GM12864 (cell line): ENCODE measurements at regions not wholly inside any gene's neighbourhood (a gene's known extent, or its start where the extent isn't known, plus 50 kb on each side); places are given as distances from the start of the nearest gene placed in this dataset.
"Not testable (repeated sequence)": the region's sequence is repeated elsewhere in the genome, so short reads cannot be mapped to it uniquely, and the experiment has no call there.

Experiments
- DNase-seq: peaks from one replicate; pipeline ENCODE4 v3.0.0-alpha.2; 2011; ENCODE audit warnings: low read depth
- H3K4me3 ChIP-seq: 2 replicates; pipeline ENCODE4 v1.5.1; 2011; ENCODE audit warnings: mild to moderate bottlenecking, low read depth, low read length, control low read depth
- TF ChIP-seq, protein P1 (sequence below): IDR thresholded peaks from 2 replicates; pipeline ENCODE4 v1.5.1; 2011; ENCODE audit warnings: low read depth, mild to moderate bottlenecking, moderate library complexity, low read length, control low read depth, inconsistent platforms; ENCODE audit errors: missing control alignments

DNA sequence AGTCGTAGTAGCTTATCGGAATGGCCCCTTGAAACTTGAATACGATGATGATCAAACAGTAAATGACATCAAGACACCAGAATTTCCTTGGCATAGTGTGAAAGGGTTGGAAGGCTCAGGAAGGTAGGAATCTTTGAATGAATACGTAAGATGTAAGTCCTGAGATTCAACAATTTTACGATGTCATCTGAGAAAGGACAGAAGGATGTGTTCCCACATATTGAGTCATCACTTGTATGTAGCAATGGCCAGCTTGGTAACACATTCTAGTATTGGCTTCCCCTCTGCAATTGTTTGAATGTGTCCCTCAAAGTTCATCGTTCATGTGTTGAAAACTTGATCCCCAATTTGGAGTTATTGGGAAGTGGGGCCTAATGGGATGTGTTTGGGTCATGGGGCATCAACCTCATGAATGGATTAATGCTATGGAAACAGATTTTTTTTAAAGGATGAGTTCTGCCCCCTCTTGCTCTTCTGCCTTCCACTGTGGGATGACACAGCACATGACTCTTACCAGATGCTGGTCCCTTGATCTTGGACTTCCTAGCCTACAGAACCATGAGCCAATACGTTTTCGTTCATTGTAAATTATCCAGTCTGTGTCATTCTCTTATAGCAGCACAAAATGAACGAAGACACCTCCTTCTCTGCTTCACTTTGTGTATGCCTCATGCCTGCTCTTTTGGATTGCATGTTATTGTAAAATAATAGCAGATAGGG lies 284.6 kb downstream of the BCAT1 start:
- no peak for DNase-seq
- H3K4me3 ChIP-seq: no peak overlapping the region
- TF ChIP-seq, protein P1, sequence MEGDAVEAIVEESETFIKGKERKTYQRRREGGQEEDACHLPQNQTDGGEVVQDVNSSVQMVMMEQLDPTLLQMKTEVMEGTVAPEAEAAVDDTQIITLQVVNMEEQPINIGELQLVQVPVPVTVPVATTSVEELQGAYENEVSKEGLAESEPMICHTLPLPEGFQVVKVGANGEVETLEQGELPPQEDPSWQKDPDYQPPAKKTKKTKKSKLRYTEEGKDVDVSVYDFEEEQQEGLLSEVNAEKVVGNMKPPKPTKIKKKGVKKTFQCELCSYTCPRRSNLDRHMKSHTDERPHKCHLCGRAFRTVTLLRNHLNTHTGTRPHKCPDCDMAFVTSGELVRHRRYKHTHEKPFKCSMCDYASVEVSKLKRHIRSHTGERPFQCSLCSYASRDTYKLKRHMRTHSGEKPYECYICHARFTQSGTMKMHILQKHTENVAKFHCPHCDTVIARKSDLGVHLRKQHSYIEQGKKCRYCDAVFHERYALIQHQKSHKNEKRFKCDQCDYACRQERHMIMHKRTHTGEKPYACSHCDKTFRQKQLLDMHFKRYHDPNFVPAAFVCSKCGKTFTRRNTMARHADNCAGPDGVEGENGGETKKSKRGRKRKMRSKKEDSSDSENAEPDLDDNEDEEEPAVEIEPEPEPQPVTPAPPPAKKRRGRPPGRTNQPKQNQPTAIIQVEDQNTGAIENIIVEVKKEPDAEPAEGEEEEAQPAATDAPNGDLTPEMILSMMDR: no peak

DNA sequence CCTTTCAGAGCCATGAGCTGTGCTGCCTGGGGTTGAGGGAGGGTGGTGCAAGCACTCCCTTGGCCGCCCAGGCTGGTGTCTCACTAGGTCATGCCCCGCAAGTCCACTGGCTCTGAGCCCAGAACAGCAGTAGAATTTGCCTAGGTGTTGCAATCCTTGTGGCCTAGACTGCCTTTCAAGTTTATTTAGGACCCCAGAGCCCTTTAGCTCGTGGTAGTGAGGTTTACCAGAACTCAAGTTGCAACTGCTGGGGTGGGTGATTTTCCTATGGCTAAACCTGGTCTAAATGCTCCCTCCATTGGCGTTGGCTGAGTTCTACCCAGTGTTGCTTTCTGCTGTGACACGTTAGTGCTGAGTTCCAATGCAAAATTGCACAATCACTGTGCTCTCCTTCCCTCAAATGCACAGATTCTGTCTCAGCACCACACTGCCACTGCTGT lies 287.2 kb downstream of the BCAT1 start:
- TF ChIP-seq, protein P1: no peak
- no peak for DNase-seq
- no peak overlapping the region for H3K4me3 ChIP-seq

DNA sequence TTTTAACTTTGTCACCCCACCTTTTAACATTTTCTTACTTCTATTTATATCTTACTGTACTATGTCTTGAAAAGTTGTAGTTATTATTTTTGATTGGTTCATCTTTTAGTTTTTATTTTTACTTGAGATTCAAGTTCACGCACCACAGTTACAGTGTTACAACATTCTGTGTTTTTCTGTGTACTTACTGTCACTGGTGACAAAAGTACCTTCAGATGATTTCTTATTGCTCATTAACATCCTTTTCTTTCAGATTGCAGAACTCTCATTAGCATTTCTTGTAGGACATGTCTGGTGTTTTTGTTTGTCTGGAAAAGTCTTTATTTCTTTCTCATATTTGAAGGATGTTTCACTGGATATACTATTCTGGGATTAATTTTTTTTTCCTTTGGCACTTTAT lies 289.9 kb downstream of the BCAT1 start:
- TF ChIP-seq, protein P1: no peak
- DNase-seq: no peak
- H3K4me3 ChIP-seq: no peak overlapping the region

DNA sequence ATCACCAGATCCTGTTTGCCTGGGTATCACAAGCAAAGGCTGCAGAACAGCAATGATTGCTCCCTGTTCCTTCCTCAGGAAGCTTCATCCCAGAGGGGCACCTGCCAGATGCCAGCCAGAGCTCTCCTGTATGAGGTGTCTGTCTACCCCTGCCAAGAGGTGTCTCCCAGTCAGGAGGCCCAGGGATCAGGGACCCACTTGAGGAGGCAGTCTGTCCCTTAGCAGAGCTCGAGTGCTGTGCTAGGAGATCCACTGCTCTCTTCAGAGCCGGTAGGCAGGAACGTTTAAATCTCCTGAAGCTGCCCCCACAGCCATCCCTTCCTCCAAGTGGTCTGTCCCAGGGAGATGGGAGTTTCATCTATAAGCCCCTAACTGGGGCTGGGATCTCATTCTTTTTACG lies 294.6 kb downstream of the BCAT1 start:
- H3K4me3 ChIP-seq, DNase-seq: not testable (repeated sequence)

DNA sequence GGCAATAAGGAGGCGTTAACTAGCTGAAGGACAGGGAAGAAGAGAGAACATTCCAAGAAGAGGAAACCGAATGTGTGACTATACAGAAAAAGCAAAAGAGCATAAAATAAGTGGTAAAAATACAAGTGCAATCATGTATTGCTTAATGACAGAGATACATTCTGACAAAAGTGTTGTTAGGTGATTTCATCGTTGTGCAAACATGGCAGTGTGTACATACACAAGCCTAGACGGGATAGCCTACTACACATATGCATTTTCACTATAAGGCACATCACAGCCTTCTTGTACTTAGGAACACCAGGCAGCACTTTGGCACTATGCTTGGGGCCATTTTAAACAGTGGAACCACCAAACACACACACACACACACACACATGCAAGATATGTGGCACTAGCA lies 299.3 kb downstream of the BCAT1 start:
- DNase-seq: no peak
- H3K4me3 ChIP-seq: no peak overlapping the region
- TF ChIP-seq, protein P1: no peak

DNA sequence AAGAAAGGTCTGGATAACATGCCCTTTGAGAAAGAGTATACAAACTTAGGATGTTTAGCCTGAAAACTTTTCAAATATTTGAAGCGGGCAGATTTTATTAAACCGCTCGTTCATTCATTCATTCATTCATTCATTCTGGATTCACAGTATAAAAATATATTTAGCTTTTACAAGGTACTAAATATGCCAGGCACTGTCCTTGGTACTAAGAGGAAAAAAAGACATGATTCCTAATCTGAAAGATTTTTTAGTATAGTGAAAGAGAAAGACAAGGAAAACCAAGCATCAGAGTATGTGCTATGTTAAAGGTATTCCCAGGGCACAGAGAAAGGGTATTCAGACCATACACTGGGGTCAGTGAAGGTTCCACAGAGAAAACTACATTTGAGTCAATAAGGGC lies 299.7 kb downstream of the BCAT1 start:
- H3K4me3 ChIP-seq: no peak overlapping the region
- TF ChIP-seq, protein P1: no peak
- DNase-seq: no peak

DNA sequence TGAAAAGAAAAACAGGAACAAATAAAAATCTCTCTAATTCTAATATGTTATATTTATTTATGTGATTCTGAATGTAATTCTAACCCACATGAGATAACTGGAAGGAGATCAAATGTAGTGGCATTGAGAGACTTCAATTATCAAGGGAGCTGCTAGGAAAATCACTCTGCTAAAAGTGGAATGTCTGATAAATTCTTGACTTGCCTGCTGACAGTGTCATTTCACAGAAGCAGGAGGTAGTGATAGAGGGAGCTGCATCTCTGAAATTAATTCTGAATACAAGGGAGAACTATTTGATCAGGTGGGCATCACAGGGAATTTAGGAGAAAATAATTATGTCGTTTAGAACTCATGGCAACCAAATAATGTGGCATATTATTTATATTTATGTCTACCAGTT lies 303.6 kb downstream of the BCAT1 start:
- H3K4me3 ChIP-seq: no peak overlapping the region
- no peak for DNase-seq
- TF ChIP-seq, protein P1: no peak
